Occipital lobe (tissue), 1 donor: ENCODE measurements at regions not wholly inside any gene's neighbourhood (a gene's known extent, or its start where the extent isn't known, plus 50 kb on each side); places are given as distances from the start of the nearest gene placed in this dataset.

Source experiments
- DNase-seq: peaks from one replicate; lab custom pipeline; 2025; lab: John Stamatoyannopoulos, UW

DNA sequence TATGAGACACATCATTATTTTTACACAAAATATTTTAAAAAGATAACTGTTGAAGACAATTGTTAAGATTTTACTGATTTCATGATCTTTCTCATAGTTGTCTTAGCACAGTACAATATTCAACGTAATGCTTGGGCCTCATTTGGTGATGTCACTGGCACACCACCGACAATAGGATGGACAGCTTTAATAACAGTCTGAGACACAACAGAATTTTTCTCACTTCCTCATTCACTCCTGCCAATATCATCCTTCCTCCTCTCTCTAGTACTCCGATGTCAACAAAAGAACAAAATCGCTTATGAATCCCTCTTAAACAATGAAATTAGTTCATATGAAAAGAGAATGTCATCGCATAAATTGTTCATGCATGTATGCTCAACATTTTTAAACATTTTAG is 461.9 kb upstream of the CDH7 start:
- DNase-seq: no peak

DNA sequence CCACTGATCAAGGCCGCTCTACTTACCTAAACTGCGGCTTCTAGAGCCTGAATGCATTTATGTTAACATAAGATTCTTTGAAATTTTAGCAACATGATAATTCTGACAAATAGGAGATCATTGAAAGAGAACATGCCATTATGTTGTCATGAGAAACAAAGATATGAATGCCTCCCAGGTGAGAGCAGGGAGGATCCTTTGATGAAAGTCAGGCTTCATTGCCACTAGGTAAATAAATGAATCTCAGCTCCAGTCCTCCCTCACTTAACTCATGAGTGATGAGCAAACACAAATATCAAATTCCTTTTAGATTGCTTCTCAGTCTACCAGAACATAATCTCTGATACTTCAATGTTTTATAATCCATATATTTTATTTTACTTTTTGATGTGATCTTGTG is 463.2 kb upstream of the CDH7 start:
- DNase-seq: no peak

DNA sequence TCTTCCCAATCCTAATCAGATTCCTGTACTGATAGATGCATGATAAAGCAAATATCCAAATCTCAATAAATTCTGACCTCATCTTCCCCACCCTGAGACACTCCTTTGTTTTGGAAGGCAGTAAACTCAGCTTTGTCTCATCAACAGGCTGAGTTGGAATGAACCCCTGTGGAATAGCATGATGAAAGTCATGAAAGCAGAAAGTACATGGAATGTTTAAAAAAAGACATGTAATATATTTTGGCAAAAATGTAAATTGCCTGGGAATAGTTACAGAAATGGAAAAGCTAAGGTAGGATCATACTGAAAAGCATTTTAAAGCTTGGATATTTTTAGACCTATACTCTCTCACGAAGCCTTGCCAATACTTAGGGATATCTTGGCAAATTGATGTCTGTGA is 468.7 kb upstream of the CDH7 start:
- DNase-seq: no peak

DNA sequence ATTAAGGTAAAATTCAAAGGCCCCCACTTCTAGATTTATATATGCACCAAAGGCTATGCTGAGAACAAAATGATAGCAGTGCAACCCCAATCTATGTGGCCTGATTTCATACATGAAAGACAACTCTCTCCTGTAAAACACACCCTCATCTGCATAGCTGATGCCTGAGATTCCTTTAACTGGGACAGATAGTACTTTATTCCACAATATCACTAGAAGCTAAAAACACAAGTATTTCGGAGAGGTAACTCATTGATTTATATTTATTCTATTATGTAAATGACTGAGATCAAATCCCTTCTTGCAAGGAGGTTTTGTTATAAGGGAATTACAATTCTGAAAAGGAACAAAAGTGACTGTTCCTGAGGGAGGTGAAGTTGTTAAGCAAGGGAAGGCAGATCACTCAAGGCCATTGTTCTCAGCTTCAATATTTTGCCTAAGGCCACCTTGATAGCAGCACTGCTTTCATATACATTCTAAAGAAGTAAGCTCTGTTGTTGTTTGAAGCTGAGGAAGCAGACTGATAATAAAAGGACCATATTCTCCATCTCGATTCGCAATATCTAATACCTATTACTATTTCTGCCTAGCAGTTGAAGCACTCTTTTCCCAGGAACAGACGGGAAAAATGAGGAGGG is 471.0 kb upstream of the CDH7 start:
- no peak for DNase-seq

DNA sequence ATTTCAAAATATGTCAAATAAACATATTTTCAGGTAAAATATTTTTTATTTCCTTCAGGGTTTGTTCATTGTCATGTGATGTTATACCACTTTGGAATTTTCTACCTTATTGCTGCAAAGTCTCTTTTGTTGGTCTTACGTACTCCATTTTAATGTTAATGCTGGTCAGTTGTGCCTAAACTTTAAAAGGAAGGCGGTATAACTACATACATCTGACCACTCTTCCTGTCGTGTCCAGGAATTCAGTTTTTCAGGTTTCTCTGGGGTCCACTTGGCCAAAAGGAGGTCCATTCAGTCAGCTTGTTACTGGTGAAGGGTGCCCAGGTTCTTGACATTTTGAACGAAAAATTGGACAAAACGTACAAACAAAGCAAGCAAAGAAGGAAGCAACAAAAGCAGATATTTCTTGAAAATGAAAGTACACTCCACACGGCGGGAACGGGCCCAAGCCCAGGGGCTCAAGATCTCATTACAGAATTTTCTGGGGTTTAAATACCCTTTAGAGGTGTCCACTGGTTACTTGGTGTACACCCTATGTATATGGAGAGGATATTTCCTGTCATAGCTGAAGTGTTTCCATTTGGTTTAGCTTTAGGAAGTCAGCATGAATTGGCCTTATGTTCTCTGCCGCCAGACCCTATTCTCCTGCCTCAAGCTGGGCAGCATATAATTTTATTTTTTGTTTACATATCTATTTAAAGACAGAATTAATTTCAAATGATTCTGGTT is 471.7 kb upstream of the CDH7 start:
- no peak for DNase-seq

DNA sequence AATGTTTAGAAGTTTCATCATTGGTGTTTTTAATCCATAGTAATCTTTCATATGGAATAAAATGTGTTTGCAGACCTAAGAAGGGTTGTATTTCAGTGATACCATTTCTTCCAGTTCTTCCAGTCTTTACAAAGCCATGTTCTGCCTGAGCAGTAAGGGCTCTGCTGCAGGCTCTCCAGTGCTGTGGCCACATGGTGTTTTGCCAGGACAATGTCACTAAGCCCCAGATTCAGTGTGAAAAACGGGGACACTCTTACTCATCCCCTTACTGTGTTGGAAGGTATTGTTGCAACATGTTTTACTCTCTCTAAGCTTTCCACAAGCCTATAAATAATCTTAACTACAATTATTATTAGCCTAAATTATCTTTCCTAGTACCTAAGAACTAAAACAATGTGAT is 481.4 kb upstream of the CDH7 start:
- no peak for DNase-seq

DNA sequence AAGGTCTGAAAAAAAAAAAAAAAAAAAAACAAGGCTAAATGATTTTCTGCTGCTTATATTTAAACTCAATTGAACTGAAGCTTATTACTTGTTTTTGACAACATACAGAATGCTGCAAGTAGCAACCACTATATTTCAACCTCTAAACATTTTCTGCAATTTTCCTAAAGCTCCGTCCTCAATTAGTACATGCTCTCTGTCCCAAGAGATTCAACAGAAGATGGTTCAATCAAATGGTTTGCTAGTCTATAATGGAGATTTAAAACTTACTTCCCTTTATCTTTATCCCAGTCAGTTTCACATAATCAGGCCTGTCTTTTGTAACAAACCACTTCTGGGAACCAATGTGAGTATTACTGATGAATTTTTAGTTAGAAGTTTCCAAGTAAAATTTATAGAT is 485.1 kb upstream of the CDH7 start:
- no peak for DNase-seq

DNA sequence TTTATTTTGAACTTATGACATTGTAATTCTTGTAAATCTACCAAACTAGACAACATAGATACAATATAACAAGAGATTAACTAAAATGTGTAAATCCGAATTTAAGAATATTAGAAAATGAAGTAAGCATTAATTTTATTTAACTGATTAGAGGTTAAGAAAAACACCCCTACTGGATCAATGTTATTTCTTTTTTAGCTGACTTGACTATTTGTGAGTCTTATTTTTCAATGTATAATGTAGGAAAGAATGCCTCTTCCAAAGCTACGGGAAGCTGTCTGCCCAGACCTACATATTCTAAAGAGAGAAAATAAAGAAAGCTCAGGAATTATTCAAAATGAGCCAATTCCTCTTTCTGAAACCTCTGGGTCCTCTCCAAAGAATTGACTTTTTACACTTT is 490.8 kb upstream of the CDH7 start:
- DNase-seq: no peak

DNA sequence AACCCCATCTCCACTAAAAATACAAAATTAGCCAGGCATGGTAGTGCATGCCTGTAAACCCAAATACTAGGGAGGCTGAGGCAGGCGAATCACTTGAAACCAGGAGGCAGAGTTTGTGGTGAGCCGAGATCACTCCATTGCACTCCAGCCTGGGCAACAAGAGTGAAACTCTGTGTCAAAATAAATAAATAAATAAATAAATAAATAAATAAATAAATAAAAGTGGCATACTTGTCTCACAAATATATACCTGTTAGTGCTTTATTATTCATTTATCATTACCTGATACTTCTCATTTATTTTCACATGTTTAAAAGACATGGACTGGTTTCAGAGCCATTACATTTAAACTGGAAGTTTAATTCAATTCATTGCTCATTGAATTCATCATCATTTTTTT is 491.4 kb upstream of the CDH7 start:
- no peak for DNase-seq

DNA sequence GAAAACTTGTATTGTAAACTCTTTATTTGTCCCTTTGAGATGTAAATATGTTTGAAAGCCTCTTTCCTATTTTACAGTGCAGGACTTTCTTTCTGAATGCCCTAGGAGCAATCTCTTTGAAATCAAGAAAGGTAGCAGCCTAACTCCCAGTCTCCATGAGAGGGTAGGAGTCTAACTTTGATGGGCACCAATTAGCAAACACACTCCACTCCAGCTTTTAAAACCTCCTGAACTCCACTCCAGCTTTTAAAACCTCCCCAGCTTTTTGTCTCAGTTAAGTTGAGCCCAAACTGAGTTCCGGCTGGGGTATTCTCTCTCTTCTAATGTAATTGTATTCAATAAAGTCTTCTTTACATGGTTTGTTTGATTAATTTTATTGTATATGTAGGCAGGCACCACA is 493.7 kb upstream of the CDH7 start:
- DNase-seq: no peak

DNA sequence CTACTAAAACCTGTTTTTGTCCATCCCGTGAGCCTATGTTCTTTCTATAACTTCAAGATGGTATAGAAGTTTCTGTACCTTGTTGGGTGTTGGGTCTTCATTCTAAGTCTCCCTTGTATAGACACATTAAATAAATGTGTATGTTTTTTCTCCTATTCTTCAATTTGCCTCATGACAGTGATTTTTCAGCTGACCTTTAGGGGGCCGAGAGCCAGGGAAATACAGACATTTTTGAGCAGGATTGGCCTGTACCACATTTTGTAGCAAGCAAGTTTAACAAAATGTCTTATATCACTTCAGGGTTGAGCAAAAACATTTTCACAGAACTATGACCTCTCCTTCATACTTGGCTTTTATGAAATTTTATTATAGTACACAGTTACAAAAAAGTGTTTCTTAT is 495.4 kb upstream of the CDH7 start:
- no peak for DNase-seq

DNA sequence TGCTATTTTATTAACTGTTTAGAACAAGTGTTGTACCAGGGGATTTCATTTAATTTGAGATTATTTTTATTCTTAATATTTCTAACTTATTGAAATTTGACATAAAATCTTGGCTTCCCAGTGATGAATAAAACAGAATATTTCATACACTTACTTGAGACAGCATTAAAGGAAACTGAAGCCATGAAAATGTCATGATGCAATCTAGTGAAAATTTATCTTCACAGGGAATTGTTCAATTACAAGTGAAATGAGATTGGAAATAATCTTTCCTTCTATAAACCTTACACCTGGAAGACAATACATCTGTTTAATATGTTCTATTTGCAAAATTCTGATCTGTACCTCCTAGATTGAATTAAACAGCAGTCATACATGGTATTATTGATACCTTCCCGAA is 511.0 kb upstream of the CDH7 start:
- DNase-seq: no peak

DNA sequence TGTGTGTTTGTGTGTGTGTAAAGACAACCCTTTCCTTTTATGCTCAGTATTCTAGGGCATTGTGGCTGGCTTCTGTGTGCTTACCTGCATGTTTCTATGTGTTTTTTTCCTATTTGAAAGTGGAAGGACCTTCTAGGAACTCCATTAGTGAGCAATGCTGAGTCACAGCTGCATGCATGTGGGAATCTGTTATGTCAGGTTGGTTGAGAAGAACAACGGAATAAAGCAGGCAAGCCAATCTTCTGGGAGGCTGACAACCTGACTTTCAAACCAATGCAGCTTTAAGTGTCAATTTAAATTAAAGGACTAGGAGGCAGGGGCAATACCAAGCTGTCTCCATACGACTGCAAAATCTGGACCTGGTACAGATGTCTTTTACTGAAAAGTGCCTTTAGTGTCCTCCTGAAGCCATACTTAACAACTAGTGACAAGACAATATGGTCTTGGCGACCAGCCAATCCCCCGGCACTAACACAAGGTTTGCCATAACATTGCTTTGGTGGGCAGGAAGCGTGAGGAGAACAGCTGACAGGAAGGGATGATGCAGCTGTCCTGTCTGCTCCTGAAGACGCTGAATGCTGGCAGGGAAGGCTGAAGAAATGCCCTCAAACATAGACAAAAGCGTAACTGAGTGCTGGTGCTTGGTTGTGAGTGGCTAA is 514.7 kb upstream of the CDH7 start:
- no peak for DNase-seq

DNA sequence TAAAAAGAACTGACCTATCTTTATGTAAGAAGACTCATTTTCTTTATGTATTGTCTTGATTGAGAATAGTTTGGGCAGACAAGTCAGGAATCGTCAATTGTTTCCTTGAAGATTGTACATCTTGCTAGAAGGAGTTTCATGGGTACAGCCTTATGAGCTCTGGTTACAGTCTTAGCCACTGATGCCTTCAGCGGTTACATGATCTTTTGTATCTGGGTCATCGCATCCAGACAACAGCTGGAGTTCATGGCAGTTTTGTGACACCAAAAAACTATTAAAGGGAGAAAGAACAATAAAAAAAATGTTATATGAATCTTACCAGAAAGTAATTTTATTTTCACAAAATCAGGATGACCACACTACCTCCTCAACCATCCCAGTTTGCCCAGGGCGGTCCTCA is 520.5 kb upstream of the CDH7 start:
- DNase-seq: no peak

DNA sequence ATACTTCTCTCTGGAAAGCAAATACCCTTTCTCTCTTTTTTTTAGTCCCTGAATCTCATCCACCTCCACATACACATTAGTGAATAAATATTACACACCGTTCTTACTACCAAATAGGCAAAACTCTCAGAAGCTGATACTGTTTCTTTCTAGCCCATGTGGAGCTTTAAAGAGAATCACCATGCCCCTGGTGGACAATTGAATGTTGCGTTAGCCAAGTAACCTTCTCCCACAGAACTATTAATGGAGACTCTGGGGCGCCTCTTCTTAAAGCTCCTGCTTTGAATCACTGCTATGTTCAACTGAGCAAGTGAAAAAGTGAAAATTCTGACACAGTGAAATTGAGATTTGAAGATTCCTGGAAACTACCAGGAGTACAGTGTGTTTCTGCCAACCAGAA is 522.8 kb upstream of the CDH7 start:
- no peak for DNase-seq

DNA sequence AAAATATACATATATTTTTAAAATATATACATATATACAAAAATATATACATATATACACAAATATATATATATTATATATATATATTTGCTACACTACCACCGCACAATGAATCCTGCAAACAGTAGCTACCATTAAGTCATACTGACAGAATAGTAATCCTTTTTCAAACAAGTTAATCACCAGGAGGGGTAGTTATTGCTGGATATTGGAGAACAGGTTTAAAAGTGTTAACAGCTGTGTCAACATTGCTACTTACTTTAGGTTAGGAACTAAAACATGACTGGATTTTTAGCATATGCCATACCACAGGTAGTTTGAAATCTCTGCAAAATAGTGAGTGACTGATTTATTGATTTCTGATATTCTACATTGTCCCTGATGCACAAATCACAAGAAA is 529.1 kb upstream of the CDH7 start:
- no peak for DNase-seq

DNA sequence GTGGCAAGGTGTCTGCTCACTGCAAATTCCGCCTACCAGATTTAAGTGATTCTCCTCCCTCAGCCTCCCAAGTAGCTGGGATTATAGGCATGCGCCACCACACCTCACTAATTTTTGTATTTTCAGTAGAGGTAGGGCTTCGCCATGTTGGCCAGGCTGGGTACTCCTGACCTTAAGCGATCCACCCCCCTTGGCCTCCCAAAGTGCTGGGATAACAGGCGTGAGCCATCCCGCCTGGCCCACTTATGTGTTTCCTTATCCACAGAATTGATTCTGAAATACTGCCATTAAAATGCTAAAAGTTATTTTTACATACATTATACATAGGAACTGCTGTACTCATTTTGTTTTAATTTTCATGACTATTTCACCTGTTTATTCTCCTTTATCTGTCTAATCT is 529.7 kb upstream of the CDH7 start:
- DNase-seq: no peak

DNA sequence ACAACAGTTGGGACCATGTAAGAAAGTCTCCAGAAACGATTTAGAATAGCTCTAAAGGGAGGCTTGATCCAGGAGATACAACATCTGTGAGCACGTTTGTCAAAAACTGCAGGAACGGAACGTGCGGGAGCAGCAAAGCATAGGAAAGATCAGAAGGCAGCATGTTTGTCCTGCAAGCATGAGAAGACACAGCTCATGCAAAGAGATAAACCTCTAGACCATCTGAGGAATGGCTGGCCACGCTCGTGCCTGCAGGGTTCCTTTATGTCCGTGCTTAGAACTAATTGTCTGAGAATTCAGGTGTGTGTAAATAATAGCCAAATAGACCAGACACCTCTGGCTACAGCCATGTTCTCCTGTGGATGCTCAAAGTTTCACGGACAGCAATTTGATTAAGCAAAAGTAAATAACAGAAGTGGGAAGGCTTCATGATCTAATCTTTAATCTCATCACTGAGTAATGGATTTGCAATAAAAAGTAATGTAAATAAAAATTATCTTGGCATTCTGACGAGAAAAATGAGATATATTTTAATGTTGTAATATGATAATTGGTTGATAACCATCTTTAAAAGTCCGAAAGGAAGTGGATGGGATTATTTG is 534.8 kb upstream of the CDH7 start:
- no peak for DNase-seq

DNA sequence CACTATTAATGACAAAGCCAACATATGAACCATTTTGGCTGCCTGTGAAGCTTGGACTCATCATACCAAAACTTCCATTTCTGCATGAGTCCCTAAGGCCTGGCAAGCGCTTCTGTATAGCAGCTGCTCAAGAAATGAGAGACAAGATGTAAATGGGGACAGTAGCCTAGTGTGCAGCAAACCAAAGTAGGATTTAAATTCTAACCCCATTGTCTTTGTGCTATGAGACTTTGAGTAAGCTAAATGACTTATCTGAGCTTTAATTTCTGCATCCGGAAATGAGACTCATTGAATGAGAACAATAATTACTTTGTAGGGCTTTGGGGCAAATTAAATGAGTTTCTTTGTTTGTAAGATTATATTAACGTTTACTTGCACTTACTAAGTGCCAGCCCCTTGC is 536.4 kb upstream of the CDH7 start:
- DNase-seq: no peak

DNA sequence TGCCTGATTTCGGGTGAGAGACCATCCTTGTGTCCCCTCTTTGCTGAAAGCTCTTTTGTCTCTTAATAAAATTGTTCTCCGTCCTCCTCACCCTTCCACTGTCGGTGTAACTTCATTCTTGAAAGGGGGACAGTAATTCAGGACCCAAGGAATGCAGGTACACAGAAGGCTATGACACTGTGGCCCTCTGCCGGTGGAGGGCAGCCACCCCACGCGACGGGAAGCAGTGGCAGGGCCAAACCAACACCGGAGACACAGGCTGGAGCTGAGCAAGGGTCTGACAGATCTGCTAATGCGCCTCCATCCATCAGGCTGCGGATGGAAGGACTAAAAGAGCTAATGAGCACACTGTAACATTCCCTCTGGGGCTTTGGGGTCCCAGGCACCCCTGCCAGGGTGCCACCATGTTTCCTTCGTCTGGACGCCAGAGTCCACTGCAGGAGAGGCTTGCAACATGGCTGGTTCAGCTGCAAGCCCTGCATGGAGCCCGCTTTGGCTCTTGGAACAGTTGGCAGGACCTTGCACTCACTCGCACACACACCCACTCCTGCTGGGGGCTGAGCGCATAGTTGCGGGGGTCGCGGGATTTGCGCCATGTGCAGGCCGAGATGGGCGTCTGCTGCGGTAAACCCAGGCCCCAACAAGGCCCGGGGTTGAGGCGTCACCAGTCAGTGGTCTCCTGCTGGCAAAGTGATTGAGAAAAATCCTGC is 544.1 kb upstream of the CDH7 start:
- no peak for DNase-seq

DNA sequence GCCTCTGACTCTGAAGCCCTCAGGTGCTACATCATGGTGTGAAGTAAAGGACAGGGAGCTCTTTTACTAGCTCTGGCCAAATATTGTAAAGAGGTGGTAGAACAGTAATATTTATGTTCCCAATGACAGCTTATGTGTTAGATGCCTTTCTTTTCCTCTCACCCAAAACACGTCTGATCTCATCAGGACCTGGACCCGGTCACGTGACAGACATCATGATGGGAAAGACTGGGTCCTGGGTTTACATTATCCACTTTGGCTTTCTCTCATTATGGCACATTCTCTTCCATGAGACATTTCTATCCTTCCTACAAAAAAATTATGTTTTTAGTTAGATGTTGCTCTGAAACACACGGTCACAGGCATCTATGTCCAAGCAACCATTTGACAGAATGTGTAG is 548.7 kb upstream of the CDH7 start:
- no peak for DNase-seq

DNA sequence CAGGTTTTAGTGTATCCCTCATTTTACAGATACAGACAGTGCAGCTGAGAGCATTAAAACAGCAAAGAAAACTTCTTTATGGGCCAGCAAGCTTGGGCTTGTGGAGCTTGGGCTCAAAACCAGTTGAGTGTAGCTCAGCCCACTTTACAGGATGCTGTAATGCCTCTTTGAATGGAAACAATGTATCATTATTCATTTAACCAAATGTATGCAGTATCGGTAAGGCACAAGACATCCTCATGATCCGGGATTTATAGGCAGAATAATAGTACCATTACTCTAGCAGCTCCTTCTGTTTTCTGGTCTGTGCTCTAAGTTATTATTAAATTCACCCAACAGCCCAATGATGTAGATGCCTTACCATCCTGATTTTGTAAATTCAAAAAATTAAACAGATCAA is 575.1 kb upstream of the CDH7 start:
- no peak for DNase-seq
